SK-N-SH (cell line): ENCODE measurements at regions not wholly inside any gene's neighbourhood (a gene's known extent, or its start where the extent isn't known, plus 50 kb on each side); places are given as distances from the start of the nearest gene placed in this dataset.

Experiments used
- CTCF ChIA-PET: fragments of 300-600, 350-600 bp; formaldehyde crosslinking; extraction: SDS; loops from one replicate; lab custom pipeline; 2021; lab: Yijun Ruan, JAX
- POLR2A ChIA-PET: fragments of 350-600 bp; sonication (Branson Sonifier 250); formaldehyde crosslinking; extraction: SDS; loops from one replicate; lab custom pipeline; 2020; ENCODE audit warnings: antibody characterized with exemption, inconsistent platforms; lab: Yijun Ruan, JAX
- DNase-seq: peaks from one replicate; pipeline ENCODE4 v3.0.0; 2012
- H2AFZ ChIP-seq: fragments of 200-600 bp; sonication (generic); 2 replicates; pipeline ENCODE4 v1.8.1; 2016; ENCODE audit warnings: antibody characterized with exemption, mild to moderate bottlenecking, low read depth
- H3F3A ChIP-seq: fragments of 200-600 bp; sonication (generic); replicated peaks from 2 replicates; pipeline ENCODE3; 2016; ENCODE audit warnings: antibody characterized with exemption, mild to moderate bottlenecking; ENCODE audit not compliant: insufficient read depth
- H3K27ac ChIP-seq, 2 experiments: fragments of 200-500 bp in 1 of 2; fragments of 200-600 bp in 1 of 2; sonication (Bioruptor generic) in 1 of 2; sonication (generic), shearing (Covaris generic) in 1 of 2; 2 replicates each; pipeline versions ENCODE4 v1.5.1 to v1.6.1; 2014 to 2016; ENCODE audit warnings: low read depth in 2 of 2, inconsistent platforms in 1 of 2, low read length in 1 of 2, mild to moderate bottlenecking in 1 of 2, mixed read lengths in 1 of 2
- H3K27me3 ChIP-seq: fragments of 200-600 bp; sonication (generic), shearing (Covaris generic); 2 replicates; pipeline ENCODE4 v1.6.1; 2016; ENCODE audit warnings: mixed run types; ENCODE audit not compliant: insufficient read depth
- H3K36me3 ChIP-seq, 2 experiments: fragments of 200-500 bp in 1 of 2; fragments of 200-600 bp in 1 of 2; sonication (Bioruptor generic) in 1 of 2; sonication (generic) in 1 of 2; replicated peaks in 1 of 2; 2 replicates each; pipeline versions ENCODE3 to v1.5.1; 2014 to 2016; ENCODE audit warnings: low read length in 1 of 2, mild to moderate bottlenecking in 1 of 2; ENCODE audit not compliant: insufficient read depth in 2 of 2, control insufficient read depth in 1 of 2
- H3K4me1 ChIP-seq, 2 experiments: fragments of 200-500 bp in 1 of 2; fragments of 200-600 bp in 1 of 2; sonication (Bioruptor generic) in 1 of 2; sonication (generic), shearing (Covaris generic) in 1 of 2; 2 replicates each; pipeline versions ENCODE4 v1.5.1 to v1.6.1; 2014 to 2016; ENCODE audit warnings: low read depth in 1 of 2, low read length in 1 of 2, mixed run types in 1 of 2; ENCODE audit not compliant: insufficient read depth in 2 of 2, control insufficient read depth in 1 of 2
- H3K4me2 ChIP-seq: fragments of 200-600 bp; sonication (generic), shearing (Covaris generic); 2 replicates; pipeline ENCODE4 v1.6.1; 2017; ENCODE audit warnings: mixed run types
- H3K4me3 ChIP-seq, 2 experiments: fragments of 200-500 bp in 1 of 2; fragments of 200-600 bp in 1 of 2; sonication (Bioruptor generic) in 1 of 2; sonication (generic), shearing (Covaris generic) in 1 of 2; 2 replicates each; pipeline versions ENCODE4 v1.5.1 to v1.8.1; 2014 to 2016; ENCODE audit warnings: low read depth in 2 of 2, inconsistent platforms in 1 of 2, low read length in 1 of 2, mild to moderate bottlenecking in 1 of 2, mixed read lengths in 1 of 2, moderate library complexity in 1 of 2
- H3K79me2 ChIP-seq: fragments of 200-600 bp; sonication (generic); 2 replicates; pipeline ENCODE4 v1.8.1; 2017; ENCODE audit warnings: mild to moderate bottlenecking; ENCODE audit not compliant: insufficient read depth
- H3K9ac ChIP-seq: fragments of 200-600 bp; sonication (generic); 2 replicates; pipeline ENCODE4 v1.6.1; 2017; ENCODE audit warnings: mixed run types
- H3K9me2 ChIP-seq: fragments of 200-600 bp; sonication (generic); 2 replicates; pipeline ENCODE4 v1.6.1; 2017; ENCODE audit warnings: mixed run types
- H3K9me3 ChIP-seq: fragments of 200-600 bp; sonication (generic); 2 replicates; pipeline ENCODE4 v1.6.1; 2017; ENCODE audit warnings: mixed run types, mild to moderate bottlenecking, moderate library complexity
- H4K20me1 ChIP-seq: fragments of 200-600 bp; sonication (generic); 2 replicates; pipeline ENCODE4 v1.6.1; 2017; ENCODE audit warnings: mild to moderate bottlenecking, mixed run types; ENCODE audit not compliant: insufficient read depth
- EZH2phosphoT487 ChIP-seq: fragments of 200-600 bp; sonication (generic); IDR thresholded peaks from 2 replicates; pipeline ENCODE4 v1.6.1; 2017; ENCODE audit warnings: low read depth, mixed run types, mild to moderate bottlenecking, antibody characterized with exemption, moderate library complexity, borderline replicate concordance
- FOSL2 ChIP-seq: IDR thresholded peaks from 2 replicates; pipeline ENCODE4 v1.4.0; 2012; ENCODE audit warnings: low read depth, mild to moderate bottlenecking, moderate library complexity, borderline replicate concordance
- MEF2A ChIP-seq: IDR thresholded peaks from 2 replicates; pipeline ENCODE4 v1.4.0; 2012; ENCODE audit warnings: low read depth, borderline replicate concordance
- NFIC ChIP-seq: IDR thresholded peaks from 2 replicates; pipeline ENCODE4 v1.4.0; 2012; ENCODE audit warnings: borderline replicate concordance
- POLR2AphosphoS5 ChIP-seq: IDR thresholded peaks from 2 replicates; pipeline ENCODE4 v1.6.1; 2012; ENCODE audit warnings: low read depth, low read length
- RFX5 ChIP-seq: IDR thresholded peaks from 2 replicates; pipeline ENCODE4 v1.6.1; 2012; ENCODE audit warnings: mild to moderate bottlenecking, improper control_type of control experiment, low read length
- SMC3 ChIP-seq: IDR thresholded peaks from 2 replicates; pipeline ENCODE4 v1.6.1; 2012; ENCODE audit warnings: low read depth, low read length, improper control_type of control experiment
- TAF1 ChIP-seq: IDR thresholded peaks from 2 replicates; pipeline ENCODE4 v1.6.1; 2012; ENCODE audit warnings: low read depth, mild to moderate bottlenecking, low read length, moderate library complexity, borderline replicate concordance
- TEAD4 ChIP-seq: IDR thresholded peaks from 2 replicates; pipeline ENCODE4 v1.4.0; 2012; ENCODE audit warnings: mild to moderate bottlenecking, borderline replicate concordance; ENCODE audit not compliant: insufficient read depth
- USF1 ChIP-seq: IDR thresholded peaks from 2 replicates; pipeline ENCODE4 v1.4.0; 2012; ENCODE audit warnings: low read depth, borderline replicate concordance
- YY1 ChIP-seq: IDR thresholded peaks from 2 replicates; pipeline ENCODE4 v1.4.0; 2012; ENCODE audit warnings: low read depth, mild to moderate bottlenecking
- ZBTB33 ChIP-seq: IDR thresholded peaks from 2 replicates; pipeline ENCODE4 v1.4.0; 2012; ENCODE audit warnings: low read depth, borderline replicate concordance
- WGBS: methylation state at CpG from one replicate; pipeline ENCODE4 v1.1.6; 2017; ENCODE audit warnings: low lambda C conversion rate; 5-methylcytosine and 5-hydroxymethylcytosine counted together

- CTCF ChIA-PET = no interaction called here
- no peak for DNase-seq
- H3K9ac ChIP-seq = no peak overlapping the region
- WGBS = 92% methylated on average over 1 of the region's 1 CpG
- H4K20me1 ChIP-seq = no peaks in the 10 kb centered on the region
- no peaks in the 10 kb centered on the region for H3K9me2 ChIP-seq
- H3K27ac ChIP-seq = no peak overlapping the region
- H3K79me2 ChIP-seq = no peaks in the 10 kb centered on the region
- H3K36me3 ChIP-seq = no peaks in the 10 kb centered on the region
- peaks cover 6% of the 10 kb centered on the region; the same call in 1 of the 2 replicates for H3K9me3 ChIP-seq
- H2AFZ ChIP-seq = no peak overlapping the region
- no peaks in the 10 kb centered on the region for H3K27me3 ChIP-seq
- peaks cover 5 to 17% of the 10 kb centered on the region in 2 experiments; a peak in 3 of 4 replicates for H3K4me1 ChIP-seq
- H3F3A ChIP-seq = peaks cover 13% of the 10 kb centered on the region
- H3K4me3 ChIP-seq = no peak overlapping the region
- POLR2A ChIA-PET = no interaction called here
- TF ChIP-seq YY1 = no peak
- no peak for TF ChIP-seq POLR2AphosphoS5
- no peak for TF ChIP-seq USF1
- TF ChIP-seq TAF1 = no peak
- no peak for TF ChIP-seq FOSL2
- H3K4me2 ChIP-seq = no peak overlapping the region
Measured at GRCh38 chr10:4370376-4370775, 455.6 kb upstream of the AKR1E2 start.

GRCh38 chr10:4361581-4361980 is 464.4 kb upstream of the AKR1E2 start:
- Histone ChIP-seq H3F3A (no peaks in the 10 kb centered on the region), H3K27ac (no peak overlapping the region), H3K27me3 (no peaks in the 10 kb centered on the region), H3K9me3 (no peaks in the 10 kb centered on the region), H2AFZ (no peak overlapping the region), H4K20me1 (no peaks in the 10 kb centered on the region), H3K9me2 (no peaks in the 10 kb centered on the region), H3K4me2 (no peak overlapping the region), H3K4me1 (no peaks in the 10 kb centered on the region), H3K36me3 (no peaks in the 10 kb centered on the region), H3K4me3 (no peak overlapping the region), H3K9ac (no peak overlapping the region), H3K79me2 (no peaks in the 10 kb centered on the region)
- no peak for DNase-seq
- CTCF ChIA-PET = interaction anchor here (1.2 kb wide), 1 partner anchor 17 kb away, joined by 3 read pairs; no protein-coding TSS in a partner anchor
- POLR2A ChIA-PET = no interaction called here
- no peak for TF ChIP-seq SMC3
- TF ChIP-seq MEF2A = no peak
- TF ChIP-seq NFIC = no peak
- no peak for TF ChIP-seq YY1
- no peak for TF ChIP-seq RFX5
- no peak for TF ChIP-seq FOSL2
- TF ChIP-seq EZH2phosphoT487 = no peak
- WGBS = 74% methylated on average over 3 of the region's 3 CpGs

- Histone ChIP-seq H3K27ac (no peak overlapping the region), H2AFZ (no peak overlapping the region), H3K4me1 (peaks cover 0 to 4% of the 10 kb centered on the region in 2 experiments; a peak in 2 of 4 replicates), H3K4me3 (no peak overlapping the region), H4K20me1 (no peaks in the 10 kb centered on the region), H3F3A (peaks cover 12% of the 10 kb centered on the region), H3K27me3 (no peaks in the 10 kb centered on the region), H3K4me2 (no peak overlapping the region), H3K9ac (no peak overlapping the region), H3K79me2 (no peaks in the 10 kb centered on the region), H3K9me2 (no peaks in the 10 kb centered on the region), H3K9me3 (no peaks in the 10 kb centered on the region), H3K36me3 (no peaks in the 10 kb centered on the region)
- CTCF ChIA-PET = no interaction called here
- POLR2A ChIA-PET = no interaction called here
- 87% methylated on average over 5 of the region's 5 CpGs for WGBS
- TF ChIP-seq TEAD4 (no peak), USF1 (no peak), ZBTB33 (no peak)
- no peak for DNase-seq
Measured at GRCh38 chr10:4359003-4359402, 467.0 kb upstream of the AKR1E2 start.
